HG03457 (cell line): ENCODE measurements at regions not wholly inside any gene's neighbourhood (a gene's known extent, or its start where the extent isn't known, plus 50 kb on each side); places are given as distances from the start of the nearest gene placed in this dataset.

ENCODE experiments used
- ATAC-seq: cut with Tn5 transposase; IDR thresholded peaks from one replicate; pipeline ENCODE4 v1.9.1; 2021; ENCODE audit warnings: moderate number of reproducible peaks; ENCODE audit not compliant: unreplicated experiment

DNA sequence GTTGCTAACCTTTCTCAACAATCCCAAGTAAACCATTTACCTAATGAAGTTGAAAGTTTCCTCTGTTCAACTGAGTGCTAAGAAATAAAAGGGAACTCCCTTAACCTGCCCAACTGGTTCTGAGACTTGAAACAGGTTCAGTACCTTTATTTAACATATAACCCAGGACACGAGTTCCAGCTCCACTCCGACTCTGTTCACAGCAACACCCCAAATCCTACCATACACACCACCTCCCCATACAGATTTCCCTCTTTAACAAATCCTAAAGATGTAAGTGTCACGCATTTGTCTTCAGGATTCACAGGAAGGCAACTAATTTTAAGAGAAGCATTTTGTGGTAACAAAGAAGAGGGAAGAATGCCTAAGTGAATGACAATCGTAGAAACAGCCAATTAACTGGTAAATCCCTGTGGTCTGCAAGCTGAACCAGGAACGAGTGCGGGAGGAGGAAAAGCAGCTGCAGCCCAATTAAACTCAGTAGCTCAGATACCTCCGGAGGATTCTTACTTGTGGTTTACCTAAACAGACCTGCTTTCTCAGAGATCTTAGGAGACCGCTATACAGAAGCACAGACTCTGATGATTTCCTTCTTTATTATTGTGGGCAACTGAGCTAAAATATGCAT is 134.5 kb upstream of the MAGI3 start:
- no peak for ATAC-seq

- no peak for ATAC-seq
These were observed 134.0 kb upstream of the MAGI3 start for GRCh38 chr1:113256348-113256729.

DNA sequence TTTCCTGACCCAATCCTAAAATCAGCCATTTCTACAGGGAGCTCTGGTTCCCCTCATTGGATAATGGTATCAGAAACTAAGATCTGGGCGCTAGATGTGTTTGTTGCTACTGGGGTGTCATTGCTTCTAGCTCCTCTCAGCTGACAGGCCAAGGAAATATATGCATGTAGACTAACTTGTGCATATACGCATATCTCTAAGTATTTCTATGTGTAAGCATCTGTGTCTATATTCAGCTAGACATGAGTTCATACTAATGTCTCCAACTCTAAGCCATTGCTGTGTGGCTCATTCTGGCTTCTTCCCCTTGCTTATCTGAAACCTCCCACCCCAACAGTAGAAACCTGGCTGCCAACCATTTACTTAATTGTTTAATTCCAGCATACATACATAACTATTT is 130.3 kb upstream of the MAGI3 start:
- ATAC-seq: no peak

DNA sequence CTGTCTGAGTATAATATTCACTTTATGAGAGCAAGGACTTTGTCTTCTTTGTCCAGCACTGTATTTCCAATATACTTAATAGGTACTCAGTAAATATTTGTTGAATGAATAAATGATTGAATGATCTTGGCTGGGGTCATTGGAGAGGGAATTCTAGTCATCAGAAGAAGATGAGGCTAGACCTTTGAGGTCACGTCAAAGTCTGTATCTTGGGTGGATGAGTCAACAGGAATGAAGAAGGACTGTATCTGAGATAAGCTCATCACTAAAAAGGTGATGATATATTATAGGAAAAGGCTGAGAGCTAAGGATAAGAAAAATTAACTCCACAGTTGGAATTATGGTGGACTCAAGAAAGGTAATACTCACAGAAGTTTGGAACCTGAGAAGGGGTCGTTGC is 125.1 kb upstream of the MAGI3 start:
- ATAC-seq: no peak

DNA sequence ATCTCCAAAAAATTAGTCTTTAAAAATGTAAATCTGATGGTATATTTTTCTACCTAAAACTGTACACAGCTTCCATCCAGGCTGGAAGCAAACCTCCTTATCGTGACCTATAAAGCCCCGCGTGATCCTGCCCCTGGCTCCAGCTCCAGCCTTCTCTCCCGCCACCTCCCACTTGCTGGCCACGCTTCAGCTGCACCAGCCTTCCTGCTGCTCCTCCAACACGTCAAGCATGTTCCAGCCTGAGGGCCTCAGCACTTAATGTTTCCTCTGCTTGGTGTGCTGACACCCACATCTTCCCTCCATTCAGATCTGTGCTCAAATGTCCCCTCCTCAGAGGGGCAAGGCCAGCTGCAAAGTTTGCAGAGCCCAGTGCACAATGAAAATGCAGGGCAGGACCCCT is 123.5 kb upstream of the MAGI3 start:
- no peak for ATAC-seq

- ATAC-seq: no peak
These were observed 120.9 kb upstream of the MAGI3 start for GRCh38 chr1:113269168-113269963.

- no peak for ATAC-seq
These were observed 119.3 kb upstream of the MAGI3 start for GRCh38 chr1:113271039-113271438.

- no peak for ATAC-seq
These were observed 115.2 kb upstream of the MAGI3 start for GRCh38 chr1:113275083-113275482.

GRCh38 chr1:113275691-113276090 is 114.6 kb upstream of the MAGI3 start:
- no peak for ATAC-seq

- ATAC-seq: no peak
These were observed 113.8 kb upstream of the MAGI3 start for GRCh38 chr1:113276507-113276906.

DNA sequence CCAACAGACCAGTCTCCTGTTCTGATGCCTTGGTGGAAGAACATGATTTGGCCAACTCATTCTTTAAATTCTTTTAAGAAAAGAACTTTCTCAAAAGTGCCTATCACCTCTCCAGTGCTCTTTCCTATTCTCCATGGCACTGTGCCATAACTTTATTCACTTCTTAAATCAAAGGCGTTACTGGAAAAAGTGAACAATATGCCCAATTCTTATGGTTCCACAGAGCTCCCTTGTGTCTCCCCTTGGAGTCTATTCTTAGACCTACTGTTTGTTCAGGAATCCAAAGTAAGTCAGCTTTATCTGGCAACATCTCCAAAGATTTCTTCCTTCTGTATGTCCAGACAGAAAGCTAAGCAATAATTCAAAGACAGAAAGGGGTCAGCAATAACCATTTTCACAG is 111.9 kb upstream of the MAGI3 start:
- no peak for ATAC-seq

DNA sequence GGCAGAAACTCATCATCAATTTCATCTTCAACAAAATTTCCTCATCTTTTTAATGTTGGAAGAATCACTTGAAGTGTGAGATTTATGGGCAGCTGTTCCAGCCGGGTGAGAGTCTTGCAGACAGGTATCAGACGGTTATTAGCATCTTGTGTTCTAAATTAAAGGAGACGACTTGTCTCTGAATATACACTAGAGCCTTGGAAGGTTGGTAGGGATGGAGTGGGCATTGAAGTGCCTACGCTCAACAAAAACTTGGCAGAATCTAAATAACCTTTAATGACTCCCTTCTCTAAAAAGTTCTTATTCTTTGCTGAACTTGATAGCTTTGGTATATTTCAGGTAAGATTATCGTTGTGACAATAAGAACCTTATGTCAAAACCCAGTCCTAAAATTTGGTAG is 111.5 kb upstream of the MAGI3 start:
- no peak for ATAC-seq

DNA sequence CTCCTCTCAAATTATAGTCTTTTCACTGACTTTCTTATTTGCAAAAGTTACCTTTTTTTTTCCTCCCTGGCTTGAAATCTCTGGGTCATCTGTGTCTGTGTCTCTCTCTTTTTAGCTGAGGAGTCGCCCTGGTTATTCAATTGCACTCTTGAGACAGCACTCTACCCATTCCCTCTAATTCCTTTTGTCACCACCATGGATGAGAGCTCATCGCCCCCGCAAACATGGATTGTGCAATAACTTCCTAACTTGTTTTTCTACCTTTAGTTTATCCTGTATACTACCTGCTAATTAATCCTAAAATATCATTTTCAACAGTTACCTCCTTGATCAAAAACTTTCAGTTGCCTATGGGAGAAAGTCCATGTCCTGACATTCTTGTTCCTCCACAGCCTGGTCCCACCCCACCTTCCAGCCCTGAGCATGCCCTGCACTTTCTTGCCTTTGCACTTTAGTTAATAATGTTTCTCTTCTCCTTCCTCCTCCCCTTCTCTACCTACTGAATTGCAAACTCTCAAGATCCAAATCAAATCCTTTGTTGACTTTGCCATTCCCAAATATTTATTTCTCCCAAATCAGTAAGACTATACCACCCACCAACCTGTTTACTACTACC is 110.4 kb upstream of the MAGI3 start:
- ATAC-seq: no peak

DNA sequence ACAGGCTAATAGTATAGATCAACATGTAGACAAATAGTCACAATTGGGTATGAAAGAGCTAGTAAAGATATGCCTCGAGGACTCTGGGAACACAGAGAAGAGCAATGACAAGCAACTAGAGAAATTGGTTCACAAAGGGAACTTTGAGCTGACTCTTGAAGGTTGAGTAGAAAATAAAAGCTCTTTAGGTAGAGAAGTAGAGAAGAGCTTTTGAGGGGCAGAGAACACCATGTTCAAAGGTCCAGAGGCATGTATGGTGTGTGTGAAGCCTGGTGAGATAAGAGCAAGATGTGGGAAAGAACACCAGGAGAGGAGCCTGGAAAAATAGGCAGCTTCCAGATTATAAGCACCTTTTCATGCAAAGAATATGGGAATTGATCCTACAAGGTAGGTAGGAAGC is 109.7 kb upstream of the MAGI3 start:
- no peak for ATAC-seq

DNA sequence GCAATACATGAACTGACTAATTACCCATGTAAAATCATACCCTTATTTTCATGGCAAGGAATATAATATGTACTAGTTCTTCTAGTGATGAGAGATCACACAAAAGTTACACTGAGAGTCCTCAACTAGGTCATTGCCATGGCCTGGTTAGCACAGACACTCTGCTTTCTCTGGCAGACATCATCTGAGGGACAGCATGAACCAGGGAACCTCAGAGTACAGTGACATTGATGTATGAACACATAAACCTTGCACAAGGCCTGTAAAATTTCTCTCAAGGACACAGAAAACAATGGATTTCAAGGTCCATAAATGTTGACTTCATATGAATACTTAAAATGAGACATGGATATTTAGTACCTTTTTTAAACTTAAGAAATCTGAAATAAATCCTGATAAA is 108.8 kb upstream of the MAGI3 start:
- ATAC-seq: no peak

DNA sequence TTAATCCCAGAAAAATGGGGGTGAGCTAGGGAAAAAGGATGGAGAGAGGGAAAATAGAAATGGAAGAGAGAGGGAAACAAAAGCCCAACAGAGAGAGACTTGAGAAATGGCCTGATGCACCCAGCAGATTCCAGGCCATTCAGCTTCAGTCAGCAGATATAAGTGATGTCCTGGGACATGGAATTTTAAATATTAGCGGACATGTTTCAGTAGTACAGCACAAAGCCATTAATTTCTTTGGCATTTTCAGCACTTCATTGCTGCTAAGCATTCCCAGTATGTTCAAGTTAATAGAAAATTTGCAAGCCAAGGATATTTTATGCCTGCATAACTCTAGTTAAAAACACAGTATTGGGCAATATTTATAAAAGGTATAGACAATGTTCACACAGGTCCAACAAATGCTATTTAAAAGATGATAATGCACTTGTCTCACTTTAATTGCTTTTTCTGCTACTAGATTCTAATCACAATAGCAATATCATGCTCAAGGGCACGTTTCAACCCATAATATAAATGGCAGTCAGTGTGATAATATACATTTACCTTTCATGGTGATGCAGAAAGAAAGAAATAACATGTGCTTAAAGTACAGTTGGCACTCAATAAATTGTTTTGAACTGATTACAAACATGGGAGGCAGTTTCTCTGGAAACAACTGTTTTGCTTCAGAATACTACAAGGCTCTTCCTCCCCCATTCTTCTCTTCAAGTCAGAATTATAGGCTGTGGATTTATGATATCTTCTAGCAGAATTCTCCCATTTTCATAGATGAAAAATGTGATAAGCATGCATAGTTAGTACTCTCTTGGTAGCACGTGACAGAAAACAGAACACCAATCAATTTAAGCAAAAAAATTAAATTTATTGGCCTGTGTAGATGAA is 108.1 kb upstream of the MAGI3 start:
- no peak for ATAC-seq

GRCh38 chr1:113282893-113283285 is 107.4 kb upstream of the MAGI3 start:
- ATAC-seq: no peak

GRCh38 chr1:113283914-113284313 is 106.4 kb upstream of the MAGI3 start:
- ATAC-seq: no peak

- no peak for ATAC-seq
These were observed 104.2 kb upstream of the MAGI3 start for GRCh38 chr1:113286156-113286555.

- no peak for ATAC-seq
These were observed 98.3 kb upstream of the MAGI3 start for GRCh38 chr1:113291777-113292602.
